HG02623 (cell line): ENCODE measurements at regions not wholly inside any gene's neighbourhood (a gene's known extent, or its start where the extent isn't known, plus 50 kb on each side); places are given as distances from the start of the nearest gene placed in this dataset.
A peak's percentile ranks its signal among the peaks of the same experiment; 100 is the strongest.

Experiments used
- ATAC-seq: cut with Tn5 transposase; IDR thresholded peaks from one replicate; pipeline ENCODE4 v1.9.1; 2021; ENCODE audit warnings: moderate library complexity; ENCODE audit not compliant: unreplicated experiment

DNA sequence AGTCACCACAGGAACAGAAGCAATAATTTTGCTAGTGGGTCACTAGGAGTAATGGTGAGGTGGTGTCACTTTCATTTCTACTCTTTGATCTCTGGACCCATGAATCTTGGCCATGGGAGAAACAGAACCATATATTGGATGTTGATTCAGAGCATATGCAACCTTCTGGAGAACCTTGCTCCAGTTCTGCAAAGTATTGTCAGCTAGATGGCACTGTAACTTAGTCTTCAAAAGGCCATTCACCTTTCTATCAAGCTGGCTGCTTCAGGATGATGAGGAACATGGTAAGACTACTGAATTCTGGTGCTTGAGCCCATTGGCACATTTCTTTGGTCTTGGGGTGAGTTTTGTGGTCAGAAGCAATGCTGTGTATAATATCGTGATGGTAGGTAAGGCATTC is 129.1 kb upstream of the FBN2 start:
- no peak for ATAC-seq

DNA sequence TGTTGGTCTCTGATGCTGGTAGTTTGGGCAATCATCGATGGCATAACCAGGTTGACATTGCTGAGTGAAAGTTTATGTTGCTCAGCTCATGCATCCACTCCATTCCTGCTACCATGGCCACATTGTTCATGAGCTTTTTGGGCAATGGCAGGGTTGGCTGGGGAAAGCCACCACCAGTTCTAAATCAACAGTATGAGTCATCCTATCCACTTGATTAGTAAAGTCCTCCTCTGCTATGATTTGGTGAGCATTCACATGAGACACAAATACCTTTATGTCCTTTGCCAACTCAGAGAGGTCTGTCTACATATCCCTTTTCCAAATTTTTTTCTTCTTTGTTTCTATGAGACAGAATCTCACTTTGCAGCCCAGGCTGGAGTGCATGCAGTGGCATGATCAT is 129.7 kb upstream of the FBN2 start:
- no peak for ATAC-seq

DNA sequence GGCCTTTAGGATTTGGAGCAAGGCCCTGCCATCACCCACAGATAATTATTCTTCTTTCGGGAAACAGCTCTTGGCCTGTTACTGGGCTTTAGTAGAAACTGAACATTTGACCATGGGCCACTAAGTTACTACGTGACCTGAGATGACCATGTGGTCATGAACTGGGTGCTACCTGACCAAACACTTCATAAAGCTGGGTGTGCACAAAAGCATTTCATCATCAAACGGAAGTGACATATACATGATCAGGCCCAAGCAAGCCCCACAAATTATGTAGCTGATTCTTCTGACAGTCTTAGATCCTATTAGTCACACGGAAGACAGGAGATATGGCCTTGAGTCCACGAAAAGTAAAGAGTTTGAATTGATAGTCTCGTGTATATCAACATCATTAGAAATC is 130.9 kb upstream of the FBN2 start:
- no peak for ATAC-seq

DNA sequence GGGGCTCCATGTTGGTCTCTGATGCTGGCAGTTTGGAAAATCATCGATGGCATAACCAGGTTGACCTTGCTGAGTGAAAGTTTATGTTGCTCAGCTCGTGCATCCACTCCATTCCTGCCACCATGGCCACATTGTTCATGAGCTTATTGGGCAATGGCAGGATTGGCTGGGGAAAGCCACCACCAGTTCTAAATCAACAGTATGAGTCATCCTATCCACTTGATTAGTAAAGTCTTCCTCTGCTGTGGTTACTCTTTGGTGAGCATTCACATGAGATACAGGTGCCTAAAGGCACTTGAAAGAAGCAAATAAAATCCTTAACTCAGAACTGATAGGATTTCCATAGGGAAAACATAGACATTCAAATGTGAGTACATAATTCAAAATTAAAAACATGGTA is 131.8 kb upstream of the FBN2 start:
- peak; percentile 77 for ATAC-seq

DNA sequence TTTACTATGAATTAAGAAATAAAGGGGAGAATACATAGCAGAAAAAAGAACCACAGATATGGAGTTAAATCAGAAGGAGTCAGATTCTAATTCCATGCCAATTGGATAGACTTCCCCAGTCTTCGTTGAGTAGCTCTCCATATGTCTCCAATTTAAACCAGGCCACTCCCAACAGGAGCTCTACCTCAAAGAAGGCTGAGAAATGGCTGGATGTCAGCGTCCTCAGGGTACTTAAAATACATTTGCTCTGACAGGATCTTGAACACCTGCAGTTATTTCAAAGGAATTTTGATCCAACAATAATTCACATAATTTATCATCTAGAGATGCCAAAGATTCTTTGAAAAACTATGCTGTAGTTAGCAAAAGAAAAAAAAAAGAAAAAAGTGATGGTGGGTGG is 133.9 kb upstream of the FBN2 start:
- no peak for ATAC-seq

DNA sequence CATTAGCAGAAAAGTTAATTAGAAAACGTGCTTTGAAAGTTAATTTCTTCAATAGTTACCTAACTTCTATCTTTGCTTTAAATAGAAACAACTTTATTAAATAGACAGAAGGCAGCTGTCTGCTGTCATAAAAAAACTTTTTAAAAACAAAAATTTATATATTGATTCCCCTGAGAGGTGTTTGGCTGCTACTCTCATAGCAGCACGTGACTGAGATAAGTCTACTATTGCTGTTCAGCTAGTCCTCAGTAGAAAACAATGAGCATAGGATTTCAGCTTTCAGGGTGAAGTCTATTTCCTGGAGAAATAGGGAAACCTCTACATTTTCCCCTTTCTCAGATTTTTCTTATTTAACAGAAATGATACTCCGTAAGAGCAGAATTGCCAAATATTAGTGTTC is 135.0 kb upstream of the FBN2 start:
- no peak for ATAC-seq

DNA sequence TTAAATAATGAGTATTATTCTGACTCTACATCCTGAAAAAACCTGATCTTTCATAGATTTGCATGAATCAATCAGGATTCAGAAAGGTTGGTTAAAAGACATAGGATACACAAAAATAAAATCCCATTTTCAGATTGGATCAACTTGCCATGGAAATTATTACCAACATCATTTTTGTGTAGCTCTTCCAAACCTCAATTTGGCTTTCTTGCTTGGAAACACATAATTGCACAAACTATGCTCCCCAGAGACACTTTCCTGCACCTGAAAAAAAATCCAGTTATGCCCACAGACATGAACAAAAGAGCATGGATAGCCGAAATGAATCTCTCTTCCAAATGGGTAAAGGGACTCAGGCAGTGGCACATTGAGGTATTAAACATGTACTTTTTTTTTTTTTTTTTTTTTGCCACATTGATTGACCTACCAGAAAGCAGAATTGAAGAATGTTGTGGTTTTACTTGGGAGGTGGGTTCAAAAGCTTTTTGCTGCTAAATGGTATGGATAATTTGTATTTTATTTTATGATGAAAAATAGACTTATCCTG is 135.4 kb upstream of the FBN2 start:
- ATAC-seq, result no peak

DNA sequence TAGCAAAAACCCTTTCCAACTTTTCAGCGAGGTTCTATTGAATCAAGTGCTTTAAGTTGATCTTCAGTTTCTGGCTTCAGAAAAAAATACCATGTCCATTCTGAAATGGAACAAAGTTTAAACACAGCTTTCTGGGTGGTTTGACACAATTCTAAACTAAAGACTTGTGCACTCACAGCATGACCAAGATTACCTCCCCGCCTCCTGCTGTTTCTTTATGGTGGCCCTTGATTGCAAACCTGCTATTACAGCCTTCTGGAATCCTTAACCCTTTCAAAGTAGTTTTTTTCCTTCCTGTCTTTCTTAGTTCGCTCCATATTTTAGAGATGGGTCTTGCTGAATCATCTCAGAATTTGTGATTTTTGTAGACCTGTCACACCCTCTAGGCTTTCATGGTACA is 135.9 kb upstream of the FBN2 start:
- ATAC-seq, result no peak

DNA sequence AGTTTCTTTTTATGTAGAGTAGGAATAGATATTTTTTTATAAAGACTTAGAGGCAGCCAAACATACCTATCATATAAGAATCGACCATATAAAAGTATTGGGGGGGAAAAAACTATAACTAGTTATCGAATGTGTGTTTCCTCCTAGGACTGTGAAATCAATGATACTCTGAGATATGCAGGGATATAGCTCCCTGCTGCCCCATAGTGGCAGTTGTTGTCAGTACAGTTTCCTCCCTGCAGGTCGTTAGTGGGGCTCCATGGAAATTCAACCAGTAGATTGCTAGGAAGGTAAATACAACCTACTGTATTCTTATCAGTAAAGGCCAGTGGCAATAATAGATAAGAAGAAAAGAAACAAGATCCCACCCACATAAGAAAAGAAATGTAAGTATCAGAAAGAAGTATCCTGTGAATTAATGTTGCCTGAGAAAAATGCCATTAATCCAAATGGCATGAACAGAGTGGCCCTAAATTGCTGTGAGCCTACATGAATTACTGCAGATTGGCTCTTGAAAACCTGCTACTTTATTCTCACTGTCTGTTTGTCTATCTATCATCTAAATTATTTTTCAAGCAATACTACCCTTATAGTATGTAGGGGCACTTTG is 136.9 kb upstream of the FBN2 start:
- peak; percentile 93 for ATAC-seq

DNA sequence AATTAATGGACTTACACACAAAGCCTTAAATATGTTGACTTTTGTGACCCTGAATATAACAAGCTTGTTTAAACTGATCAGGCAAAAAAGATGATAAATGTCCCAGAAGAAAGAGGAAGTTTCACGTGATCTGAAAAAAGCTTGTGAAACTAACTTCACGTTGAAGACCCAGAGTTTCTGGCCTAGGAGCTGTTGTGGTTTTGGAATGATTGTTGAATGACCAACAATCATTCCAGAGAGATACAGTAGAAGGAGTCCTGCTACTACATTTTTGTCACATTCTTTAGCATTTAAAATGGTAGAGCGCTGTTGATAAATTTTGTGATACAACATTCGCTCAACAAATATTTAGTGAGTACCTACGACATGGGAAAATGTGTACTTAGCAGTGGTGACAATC is 143.1 kb upstream of the FBN2 start:
- ATAC-seq, result no peak

DNA sequence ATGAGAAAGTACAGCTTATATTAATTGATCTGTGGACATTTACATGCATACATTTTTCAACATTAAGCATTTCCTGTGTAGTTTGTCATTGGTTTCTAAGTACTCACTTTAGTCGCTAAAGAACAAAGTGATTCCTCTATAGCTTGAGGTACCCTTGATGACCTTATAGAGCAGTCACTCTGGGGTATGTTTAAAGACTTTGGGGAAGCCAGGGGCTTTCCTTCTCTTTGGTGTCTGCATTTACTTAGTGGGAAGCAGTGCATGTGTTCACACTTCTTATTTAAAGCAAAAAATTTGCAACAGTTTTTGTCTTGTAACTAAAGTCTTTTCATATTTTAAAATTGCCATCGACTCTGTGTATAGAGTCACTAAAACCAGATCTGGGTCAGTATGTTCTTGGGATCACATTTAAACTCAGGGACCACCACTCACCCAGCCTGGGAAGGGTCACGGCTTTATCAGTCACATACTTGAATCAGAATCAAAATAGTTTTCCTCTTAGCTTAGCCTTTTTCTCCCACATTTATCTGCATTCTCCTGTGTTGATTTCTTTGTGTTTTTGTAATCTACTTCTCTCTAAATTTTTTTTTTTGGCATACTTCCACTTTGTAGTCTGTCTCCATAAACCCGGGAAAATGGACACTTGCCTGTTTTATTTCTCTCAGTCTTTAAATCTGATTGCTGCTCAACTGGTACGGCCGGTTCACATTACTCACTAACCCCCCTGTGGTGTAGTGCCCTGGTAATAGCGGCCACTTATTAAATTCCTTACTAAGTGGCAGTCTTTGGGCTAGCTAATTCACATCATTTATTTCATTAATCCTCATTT is 143.9 kb upstream of the FBN2 start:
- ATAC-seq, result no peak

DNA sequence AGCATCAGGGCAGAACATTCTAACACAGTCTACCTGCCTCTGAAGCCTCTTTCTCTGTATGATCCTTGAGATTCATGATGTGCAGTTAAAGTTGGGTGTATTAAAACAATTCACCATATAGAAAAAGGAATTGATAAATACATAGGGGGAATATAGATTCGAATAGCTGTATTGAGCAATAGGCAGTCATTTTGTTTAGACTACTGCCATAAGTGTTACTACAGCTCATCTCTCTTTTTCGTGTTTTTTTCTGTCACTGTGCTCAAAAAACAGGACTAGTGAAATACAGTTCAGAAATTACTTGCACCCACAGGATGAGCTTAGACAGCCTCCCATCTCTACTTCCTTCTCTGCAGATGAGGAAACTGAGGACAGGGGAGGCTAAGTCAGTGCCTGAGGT is 144.6 kb upstream of the FBN2 start:
- no peak for ATAC-seq

DNA sequence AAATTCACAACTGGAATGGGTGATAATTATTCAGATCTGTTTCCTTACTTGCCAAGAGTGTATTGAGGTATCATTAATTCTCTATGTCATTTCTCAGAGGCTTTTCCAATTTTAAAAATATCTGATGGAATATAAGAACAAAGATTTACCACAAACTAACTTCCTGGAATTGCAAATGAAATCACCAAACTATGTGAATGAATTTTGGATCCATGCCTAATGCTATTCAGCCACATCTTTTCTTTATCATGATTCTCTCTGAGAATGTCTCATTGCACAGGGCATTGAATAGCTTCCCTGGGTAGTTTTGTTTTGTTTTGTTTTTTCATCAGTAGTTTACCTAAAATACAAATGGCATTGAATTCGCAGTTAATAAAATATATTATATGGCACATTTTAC is 146.9 kb upstream of the FBN2 start:
- ATAC-seq, result no peak

DNA sequence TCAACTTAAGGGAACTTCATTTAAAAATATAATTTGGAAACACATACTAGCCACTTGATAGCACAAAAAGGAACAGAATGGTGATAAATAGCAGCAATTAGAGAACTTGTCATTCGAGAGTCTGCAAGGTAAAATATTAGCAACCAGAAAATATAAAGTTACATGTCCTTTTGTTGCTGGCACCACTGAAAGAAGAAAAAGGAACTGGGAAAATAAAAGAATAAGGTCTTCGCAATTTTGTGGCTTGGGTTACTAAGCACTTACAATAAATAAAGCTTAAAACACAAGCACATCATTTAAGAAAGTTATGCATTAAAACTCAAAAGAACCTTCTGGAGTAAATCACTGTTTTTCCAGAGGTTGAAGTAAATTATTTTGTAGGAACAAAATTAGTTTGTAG is 149.9 kb upstream of the FBN2 start:
- no peak for ATAC-seq

DNA sequence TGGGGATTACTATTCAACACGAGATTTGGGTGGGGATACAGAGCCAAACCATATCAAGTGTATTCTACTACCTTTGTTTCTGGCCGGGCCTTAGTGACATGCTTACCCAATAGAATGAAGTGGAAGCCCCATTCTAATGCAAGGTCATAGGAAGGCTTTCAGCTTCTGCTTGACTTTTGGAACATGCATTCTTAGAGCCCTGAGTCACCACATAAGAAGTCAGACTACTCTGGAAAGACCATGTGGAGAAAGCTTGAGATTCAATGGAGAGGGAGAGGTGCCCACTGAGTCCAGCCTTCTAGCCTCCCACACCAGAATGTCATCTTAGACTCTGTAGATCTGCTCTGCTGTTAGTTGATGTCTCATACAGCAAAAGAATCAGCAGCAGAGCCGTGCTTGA is 155.7 kb upstream of the FBN2 start:
- no peak for ATAC-seq

DNA sequence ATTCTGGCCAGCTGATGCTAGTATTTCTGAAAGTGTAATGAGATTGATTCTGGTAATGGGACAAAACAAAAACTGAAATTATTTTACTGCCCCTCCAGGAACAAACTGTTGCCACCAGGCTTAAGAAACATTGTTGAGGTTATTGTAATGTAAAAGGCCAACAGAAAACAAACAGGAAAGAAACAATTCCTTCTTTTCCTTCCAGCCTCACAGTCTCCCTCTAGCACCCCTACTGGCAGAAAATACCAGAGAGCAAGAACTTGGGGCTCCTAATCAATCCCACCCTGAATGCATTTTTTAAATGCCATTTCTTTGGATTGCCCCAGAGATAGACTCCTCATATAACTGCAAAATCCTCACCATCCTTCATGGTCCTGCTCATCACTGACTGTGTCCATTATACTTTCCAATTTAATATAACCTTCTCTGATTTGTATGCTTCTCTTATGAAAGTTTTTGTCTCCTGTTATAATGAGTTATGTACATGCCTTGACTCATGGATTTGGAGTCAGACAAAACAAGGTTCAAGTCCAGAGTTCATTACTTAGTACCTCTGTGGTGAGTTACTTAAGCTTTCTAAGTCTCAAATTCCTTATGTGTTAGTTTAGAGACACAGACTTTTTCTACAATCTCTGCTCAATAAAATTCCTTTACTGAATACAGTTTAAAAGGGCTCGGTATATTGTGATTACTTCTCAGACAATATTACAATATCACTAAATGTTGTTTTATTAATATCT is 157.9 kb upstream of the FBN2 start:
- ATAC-seq, result no peak

DNA sequence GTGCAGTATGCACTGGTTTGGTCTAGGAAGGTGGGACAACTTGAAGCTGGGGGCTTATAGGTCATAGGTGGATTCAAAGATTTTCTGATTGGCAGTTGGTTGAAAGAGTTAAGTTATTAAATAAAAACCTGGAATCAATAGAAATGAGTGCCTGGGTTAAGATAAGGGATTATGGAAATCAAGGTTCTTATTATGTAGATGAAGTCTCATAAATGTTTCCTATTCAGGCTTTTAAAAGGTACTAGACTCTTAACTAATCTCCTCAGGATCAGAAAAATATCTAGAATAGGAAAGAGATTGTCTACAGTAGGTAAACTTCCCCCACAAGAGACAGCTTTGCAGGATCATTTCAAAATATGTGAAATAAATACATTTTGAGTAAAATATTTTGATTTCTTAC is 163.3 kb upstream of the FBN2 start:
- no peak for ATAC-seq

DNA sequence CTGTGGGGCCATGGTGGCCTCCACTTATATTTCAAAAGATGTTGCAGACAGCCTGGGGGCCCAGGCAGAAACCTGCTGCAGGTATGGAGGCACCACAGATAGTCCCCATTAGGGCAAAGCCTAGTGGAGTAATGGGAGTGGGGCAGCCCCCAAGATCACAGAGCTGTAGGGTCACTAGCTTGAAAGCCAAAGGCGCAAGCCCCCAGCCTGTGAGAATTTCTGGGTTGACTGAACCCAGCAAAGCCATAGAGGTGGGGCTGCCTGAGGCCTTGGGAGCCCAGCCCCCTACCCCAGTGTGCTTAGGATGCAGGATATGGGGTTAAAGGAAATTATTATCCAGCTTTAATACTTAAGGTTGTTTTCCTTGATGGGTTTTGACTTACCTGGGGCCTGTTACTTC is 165.3 kb upstream of the FBN2 start:
- ATAC-seq, result no peak

DNA sequence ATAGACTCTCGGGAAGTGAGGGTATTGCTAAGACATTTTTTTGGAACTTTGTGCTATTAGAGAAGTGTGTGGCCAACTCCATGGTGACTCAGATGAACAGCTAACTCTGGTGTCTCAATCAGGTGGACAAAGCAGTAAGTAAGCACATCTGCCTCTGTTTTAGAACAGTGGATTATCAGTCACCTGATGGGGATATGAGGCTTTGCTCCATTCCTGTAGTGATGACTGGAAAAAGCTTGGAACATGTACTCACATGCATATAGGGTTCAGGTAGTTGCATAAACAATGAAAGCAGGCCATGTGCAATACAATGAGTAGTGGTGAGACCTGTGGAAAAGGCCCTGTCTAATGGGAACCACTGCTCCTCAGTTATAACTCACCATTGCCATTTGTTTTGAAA is 168.2 kb upstream of the FBN2 start:
- no peak for ATAC-seq

DNA sequence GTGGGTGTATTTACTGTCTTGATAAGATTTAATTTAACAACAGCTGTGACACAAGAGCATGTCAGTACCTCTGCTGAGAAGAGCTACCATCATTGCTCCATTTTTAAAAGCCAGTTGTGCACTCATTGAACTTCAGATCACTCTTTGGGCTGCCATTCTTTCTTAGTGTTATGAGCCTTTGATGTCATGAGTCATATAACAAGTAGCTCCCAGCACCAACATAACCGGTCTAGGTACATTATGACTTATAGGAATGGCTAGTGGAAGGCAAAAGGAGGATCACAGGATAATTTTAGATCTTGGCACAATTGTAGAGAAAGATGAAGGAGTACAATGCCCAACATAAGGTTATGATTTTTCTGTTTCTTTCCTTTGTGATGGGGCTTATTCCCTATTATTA is 170.8 kb upstream of the FBN2 start:
- no peak for ATAC-seq

DNA sequence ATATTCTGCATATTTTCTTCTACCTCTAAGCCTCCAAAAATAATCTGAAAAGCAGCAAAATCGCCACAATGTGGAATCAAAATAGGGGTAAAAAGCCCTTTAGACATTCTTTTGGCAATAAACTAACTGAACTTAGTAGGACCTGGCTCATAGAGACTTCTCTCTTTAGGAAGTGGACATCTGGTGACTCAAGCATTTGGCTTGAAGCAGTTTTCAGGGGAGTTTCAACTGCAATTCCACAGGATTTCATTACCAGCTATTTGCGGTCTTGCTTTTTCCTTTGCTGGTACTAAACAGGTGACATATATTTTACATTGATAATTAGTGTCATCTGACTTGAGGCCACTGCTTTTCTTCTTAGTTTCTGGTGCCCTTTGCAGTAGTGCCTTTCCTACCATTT is 173.2 kb upstream of the FBN2 start:
- no peak for ATAC-seq

DNA sequence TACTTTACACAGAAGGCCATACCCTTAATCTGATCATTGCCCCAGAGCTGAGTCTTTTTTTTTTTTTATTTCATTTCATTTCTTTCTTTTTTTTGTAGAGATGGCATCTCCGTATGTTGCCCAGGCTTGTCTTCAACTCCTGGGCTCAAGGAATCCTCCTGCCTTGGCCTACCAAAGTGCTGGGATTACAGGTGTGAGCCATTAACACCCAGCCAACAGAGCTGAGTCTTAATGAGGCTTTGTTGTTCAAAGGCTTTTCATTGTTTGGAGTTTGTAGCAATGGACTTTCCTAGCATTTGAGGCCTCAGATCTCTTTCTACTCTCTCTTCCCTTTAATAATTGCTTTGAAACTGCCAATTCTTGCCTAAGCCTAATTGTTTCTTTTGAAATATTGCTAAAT is 176.5 kb upstream of the FBN2 start:
- no peak for ATAC-seq
